CD14-positive monocyte (primary cell): ENCODE measurements at regions not wholly inside any gene's neighbourhood (a gene's known extent, or its start where the extent isn't known, plus 50 kb on each side); places are given as distances from the start of the nearest gene placed in this dataset.

Experiments
- DNase-seq, 3 donors: peaks; one replicate each; pipeline ENCODE4 v3.0.0-alpha.2; 2011 to 2022
- H2AFZ ChIP-seq: 2 replicates; pipeline ENCODE4 v1.6.0; 2012; ENCODE audit warnings: mild to moderate bottlenecking, low read depth, low read length, inconsistent platforms; ENCODE audit not compliant: insufficient read depth, poor library complexity, severe bottlenecking
- H3K27ac ChIP-seq, 2 donors: 1 replicate in 1 of 2; 2 replicates in 1 of 2; pipeline ENCODE4 v1.5.1; 2012 to 2013; ENCODE audit warnings: low read length in 2 of 2, control low read depth in 1 of 2, inconsistent platforms in 1 of 2, low read depth in 1 of 2, mild to moderate bottlenecking in 1 of 2
- H3K27me3 ChIP-seq, 2 donors: one replicate each; pipeline versions ENCODE4 v1.6.0 to v1.6.1; 2011 to 2013; ENCODE audit warnings: low read length in 2 of 2; ENCODE audit not compliant: control insufficient read depth in 2 of 2, insufficient read depth in 2 of 2
- H3K36me3 ChIP-seq, 2 donors: replicated peaks in 1 of 2; 1 replicate in 1 of 2; 2 replicates in 1 of 2; pipeline versions ENCODE4 v1.5.1 to v1.6.1; 2012 to 2013; ENCODE audit warnings: low read length in 2 of 2, control low read depth in 1 of 2, inconsistent platforms in 1 of 2, mild to moderate bottlenecking in 1 of 2; ENCODE audit not compliant: insufficient read depth in 2 of 2, control insufficient read depth in 1 of 2
- H3K4me1 ChIP-seq, 2 donors: 1 replicate in 1 of 2; 2 replicates in 1 of 2; pipeline versions ENCODE4 v1.5.1 to v1.6.1; 2012 to 2013; ENCODE audit warnings: low read length in 2 of 2, control low read depth in 1 of 2, inconsistent platforms in 1 of 2, mild to moderate bottlenecking in 1 of 2, moderate library complexity in 1 of 2; ENCODE audit not compliant: insufficient read depth in 2 of 2, control insufficient read depth in 1 of 2
- H3K4me2 ChIP-seq: replicated peaks from 2 replicates; pipeline ENCODE3; 2012; ENCODE audit warnings: low read length, moderate library complexity, mild to moderate bottlenecking; ENCODE audit not compliant: poor library complexity, severe bottlenecking; ENCODE audit errors: extremely low read depth
- H3K4me3 ChIP-seq, 3 experiments: fragments of 200-600 bp in 1 of 3; sonication (generic) in 1 of 3; replicated peaks in 1 of 3; 1 replicate in 2 of 3; 2 replicates in 1 of 3; pipeline ENCODE4 v1.5.1; 2011 to 2013; ENCODE audit warnings: low read length in 3 of 3, mild to moderate bottlenecking in 3 of 3, control low read depth in 2 of 3, low read depth in 2 of 3, inconsistent platforms in 1 of 3, moderate library complexity in 1 of 3
- H3K79me2 ChIP-seq: 2 replicates; pipeline ENCODE4 v1.6.0; 2012; ENCODE audit warnings: mild to moderate bottlenecking, control low read depth, inconsistent platforms, low read length, moderate library complexity; ENCODE audit not compliant: insufficient read depth
- H3K9ac ChIP-seq: 2 replicates; pipeline ENCODE4 v1.6.0; 2017; ENCODE audit warnings: low read length, mild to moderate bottlenecking; ENCODE audit not compliant: insufficient read depth, poor library complexity, severe bottlenecking
- H3K9me3 ChIP-seq, 2 donors: replicated peaks in 1 of 2; 1 replicate in 1 of 2; 2 replicates in 1 of 2; pipeline versions ENCODE4 v1.5.1 to v1.6.1; 2012 to 2013; ENCODE audit warnings: low read length in 2 of 2, control low read depth in 1 of 2; ENCODE audit not compliant: control insufficient read depth in 1 of 2, insufficient read depth in 1 of 2
- H4K20me1 ChIP-seq: 2 replicates; pipeline ENCODE4 v1.6.0; 2012; ENCODE audit warnings: mild to moderate bottlenecking, low read length, control low read depth, moderate library complexity; ENCODE audit not compliant: insufficient read depth
- H3K27ac Mint-ChIP-seq, 7 donors: one replicate each; pipeline ENCODE4 v1.8.0; 2020; ENCODE audit warnings: mild to moderate bottlenecking in 7 of 7, mixed read lengths in 7 of 7, moderate library complexity in 6 of 7, inconsistent platforms in 2 of 7
- H3K27me3 Mint-ChIP-seq, 3 donors: one replicate each; pipeline ENCODE4 v1.8.0; 2021 to 2022; ENCODE audit warnings: low read depth in 3 of 3, mild to moderate bottlenecking in 3 of 3, mixed read lengths in 3 of 3, moderate library complexity in 3 of 3, inconsistent platforms in 1 of 3
- H3K36me3 Mint-ChIP-seq, 2 donors: one replicate each; pipeline ENCODE4 v1.8.0; 2020; ENCODE audit warnings: mixed read lengths in 2 of 2, inconsistent platforms in 1 of 2, mild to moderate bottlenecking in 1 of 2
- H3K4me1 Mint-ChIP-seq: one replicate; pipeline ENCODE4 v1.8.0; 2020; ENCODE audit warnings: mild to moderate bottlenecking, mixed read lengths
- H3K4me3 Mint-ChIP-seq, 2 donors: one replicate each; pipeline ENCODE4 v1.8.0; 2020; ENCODE audit warnings: mild to moderate bottlenecking in 2 of 2, mixed read lengths in 2 of 2, moderate library complexity in 1 of 2
- H3K9me3 Mint-ChIP-seq, 7 donors: one replicate each; pipeline ENCODE4 v1.8.0; 2020 to 2022; ENCODE audit warnings: mixed read lengths in 7 of 7, mild to moderate bottlenecking in 6 of 7, moderate library complexity in 6 of 7, inconsistent platforms in 2 of 7
- CTCF ChIP-seq: fragments of 200-600 bp; IDR thresholded peaks from one replicate; pipeline ENCODE4 v1.8.0; 2022; ENCODE audit warnings: antibody characterized with exemption, mild to moderate bottlenecking
- WGBS: methylation state at CpG from one replicate; pipeline ENCODE4 v1.1.5; 2013; ENCODE audit warnings: missing lambda C conversion rate; ENCODE audit not compliant: insufficient coverage; 5-methylcytosine and 5-hydroxymethylcytosine counted together
- intact Hi-C, 2 donors: fragments of 100-400 bp; cut with micrococcal nuclease; formaldehyde crosslinking; loops; one replicate each; pipeline versions ENCODE4 v1.15.0 to v1.15.1; 2023

GRCh38 chr1:222283147-222283768, 264.6 kb downstream of the HHIPL2 start:
- Mint-ChIP-seq H3K9me3 (peaks cover 0 to 3% (median 0%) of the 10 kb centered on the region in 7 donors), H3K27ac (peak overlapping the region in 1 of 7 donors; percentile 26), H3K4me3 (no peak overlapping the region), H3K36me3 (no peaks in the 10 kb centered on the region), H3K4me1 (peaks cover 29% of the 10 kb centered on the region), H3K27me3 (no peaks in the 10 kb centered on the region)
- H3K9me3 ChIP-seq: no peaks in the 10 kb centered on the region
- H3K4me3 ChIP-seq: no peak overlapping the region
- WGBS: no CpG with 5 or more reads among the region's 4 CpGs
- intact Hi-C loops: no loop called here
- TF ChIP-seq CTCF: no peak
- no peaks in the 10 kb centered on the region for H3K27me3 ChIP-seq
- peaks cover 22 to 25% of the 10 kb centered on the region in 2 donors for H3K4me1 ChIP-seq
- H3K27ac ChIP-seq: no peak overlapping the region
- no peaks in the 10 kb centered on the region for H3K36me3 ChIP-seq
- DNase-seq: no peak
- no peaks in the 10 kb centered on the region for H3K79me2 ChIP-seq
- no peaks in the 10 kb centered on the region for H4K20me1 ChIP-seq
- no peak overlapping the region for H3K9ac ChIP-seq
- no peak overlapping the region for H3K4me2 ChIP-seq
- no peak overlapping the region for H2AFZ ChIP-seq

- Histone ChIP-seq H3K79me2 (no peaks in the 10 kb centered on the region), H3K27me3 (no peaks in the 10 kb centered on the region), H3K9ac (no peak overlapping the region), H3K9me3 (no peaks in the 10 kb centered on the region), H3K27ac (no peak overlapping the region), H3K4me2 (no peak overlapping the region), H3K36me3 (no peaks in the 10 kb centered on the region), H3K4me3 (no peak overlapping the region), H2AFZ (no peak overlapping the region), H4K20me1 (no peaks in the 10 kb centered on the region), H3K4me1 (no peaks in the 10 kb centered on the region)
- no peaks in the 10 kb centered on the region for H3K27me3 Mint-ChIP-seq
- peaks cover 0 to 3% (median 0%) of the 10 kb centered on the region in 7 donors for H3K9me3 Mint-ChIP-seq
- TF ChIP-seq CTCF: no peak
- no peak for DNase-seq
- no peak overlapping the region for H3K4me3 Mint-ChIP-seq
- peaks cover 5% of the 10 kb centered on the region for H3K4me1 Mint-ChIP-seq
- H3K36me3 Mint-ChIP-seq: no peaks in the 10 kb centered on the region
- intact Hi-C loops: no loop called here
- no peak overlapping the region for H3K27ac Mint-ChIP-seq
- WGBS: 100% methylated on average over 1 of the region's 3 CpGs
Measured at GRCh38 chr1:222279591-222279990, 268.3 kb downstream of the HHIPL2 start.
